Transverse colon (tissue), 4 donors: ENCODE measurements at regions not wholly inside any gene's neighbourhood (a gene's known extent, or its start where the extent isn't known, plus 50 kb on each side); places are given as distances from the start of the nearest gene placed in this dataset.
A peak's percentile ranks its signal among the peaks of the same experiment; 100 is the strongest.

Experiments
- DNase-seq: peaks from one replicate; pipeline ENCODE4 v3.0.0-alpha.2; 2019
- H3K27ac ChIP-seq, 4 donors: fragments of 200-600 bp; sonication (generic); 2 replicates each; pipeline ENCODE4 v1.5.1; 2016 to 2018; ENCODE audit warnings: inconsistent platforms in 4 of 4
- H3K27me3 ChIP-seq: fragments of 200-600 bp; sonication (generic); 2 replicates; pipeline ENCODE4 v1.5.1; 2017; ENCODE audit warnings: inconsistent platforms
- H3K36me3 ChIP-seq, 4 donors: fragments of 200-600 bp; sonication (generic); 2 replicates each; pipeline ENCODE4 v1.5.1; 2017 to 2019; ENCODE audit warnings: inconsistent platforms in 4 of 4
- H3K4me1 ChIP-seq, 4 donors: fragments of 200-600 bp; sonication (generic); 2 replicates each; pipeline ENCODE4 v1.5.1; 2017 to 2020; ENCODE audit warnings: inconsistent platforms in 4 of 4
- H3K4me3 ChIP-seq, 4 donors: fragments of 200-600 bp; sonication (generic); 1 replicate in 1 of 4; 2 replicates in 3 of 4; pipeline versions ENCODE4 v1.5.1 to v1.6.1; 2017 to 2019; ENCODE audit warnings: inconsistent platforms in 4 of 4
- H3K9me3 ChIP-seq, 2 donors: fragments of 200-600 bp; sonication (generic); 2 replicates each; pipeline ENCODE4 v1.5.1; 2017 to 2019; ENCODE audit warnings: inconsistent platforms in 2 of 2
- CTCF ChIP-seq, 5 experiments: fragments of 200-600 bp in 3 of 5; fragments of 450-650 bp in 2 of 5; sonication (generic) in 3 of 5; IDR thresholded peaks; 1 replicate in 2 of 5; 2 replicates in 3 of 5; pipeline ENCODE4 v1.5.1; 2016 to 2017; ENCODE audit warnings: antibody characterized with exemption in 5 of 5, inconsistent platforms in 3 of 5, mild to moderate bottlenecking in 2 of 5, moderate library complexity in 1 of 5
- EP300 ChIP-seq: sonication (generic); formaldehyde crosslinking; IDR thresholded peaks from one replicate; pipeline ENCODE4 v1.6.1; 2017; ENCODE audit warnings: antibody characterized with exemption, low read depth
- POLR2A ChIP-seq: fragments of 450-650 bp; IDR thresholded peaks from one replicate; pipeline ENCODE4 v1.6.1; 2016; ENCODE audit warnings: antibody characterized with exemption, mild to moderate bottlenecking, moderate library complexity
- POLR2AphosphoS5 ChIP-seq, 3 donors: sonication (generic); formaldehyde crosslinking; IDR thresholded peaks; one replicate each; pipeline ENCODE4 v1.6.1; 2016; ENCODE audit warnings: antibody characterized with exemption in 3 of 3
- WGBS, 2 donors: methylation state at CpG; one replicate each; pipeline ENCODE4 v1.1.5; 2018; ENCODE audit warnings: low coverage in 1 of 2; 5-methylcytosine and 5-hydroxymethylcytosine counted together
- in situ Hi-C, 4 donors: fragments of 200-750 bp; cut with MboI; loops; one replicate each; pipeline versions ENCODE4 v1.15.0 to v1.15.1; 2017; ENCODE audit warnings: low sequenced_read_pairs in 3 of 4, low pct_ligation_motif_present in 1 of 4, low pct_unique_long_range_greater_than_20kb in 1 of 4
- intact Hi-C: fragments of 100-400 bp; cut with DNase I; formaldehyde crosslinking; loops from one replicate; pipeline ENCODE4 v1.15.1; 2023; ENCODE audit warnings: low total_unique reads

- in situ Hi-C loops (no loop called here), intact Hi-C loops (no loop called here)
- Histone ChIP-seq H3K4me3 (no peak overlapping the region), H3K9me3 (no peaks in the 10 kb centered on the region), H3K27ac (no peak overlapping the region), H3K4me1 (peaks cover 0 to 34% (median 7%) of the 10 kb centered on the region in 4 donors), H3K36me3 (no peaks in the 10 kb centered on the region), H3K27me3 (no peaks in the 10 kb centered on the region)
- no peak for DNase-seq
- WGBS, 2 donors = 81 to 83% methylated on average over 1 of the region's 1 CpG
- TF ChIP-seq CTCF (IDR thresholded peaks at IDR 0.05) (no peak), POLR2A (no peak), EP300 (no peak), POLR2AphosphoS5 (IDR thresholded peaks at IDR 0.05) (no peak)
Measured at GRCh38 chr13:33448889-33449288, 163.3 kb upstream of the STARD13 start.

GRCh38 chr13:33450956-33451709, 165.6 kb upstream of the STARD13 start:
- 54 to 60% methylated on average over 6 of the region's 6 CpGs for WGBS, 2 donors
- in situ Hi-C loops = no loop called here
- no peak for DNase-seq
- intact Hi-C loops = no loop called here
- peaks cover 0 to 27% (median 7%) of the 10 kb centered on the region in 4 donors for H3K4me1 ChIP-seq
- H3K4me3 ChIP-seq = no peak overlapping the region
- no peaks in the 10 kb centered on the region for H3K36me3 ChIP-seq
- H3K9me3 ChIP-seq = no peaks in the 10 kb centered on the region
- TF ChIP-seq CTCF (IDR thresholded peaks at IDR 0.05) (no peak), EP300 (no peak), POLR2AphosphoS5 (IDR thresholded peaks at IDR 0.05) (no peak), POLR2A (no peak)
- H3K27me3 ChIP-seq = no peaks in the 10 kb centered on the region
- peak overlapping the region in 1 of 4 donors; percentile 72 for H3K27ac ChIP-seq

- no peaks in the 10 kb centered on the region for H3K9me3 ChIP-seq
- H3K27me3 ChIP-seq = no peaks in the 10 kb centered on the region
- no peak for TF ChIP-seq POLR2A
- no peak for TF ChIP-seq CTCF (IDR thresholded peaks at IDR 0.05)
- peak in 2 of 3 donors; percentile 51 to 70 for TF ChIP-seq POLR2AphosphoS5 (IDR thresholded peaks at IDR 0.05)
- TF ChIP-seq EP300 = no peak
- DNase-seq = no peak
- H3K36me3 ChIP-seq = no peaks in the 10 kb centered on the region
- H3K4me3 ChIP-seq = no peak overlapping the region
- peak overlapping the region in 3 of 4 donors; percentile 5 to 72 (median 66) for H3K27ac ChIP-seq
- in situ Hi-C loops (no loop called here), intact Hi-C loops (no loop called here)
- H3K4me1 ChIP-seq = peaks cover 0 to 16% (median 4%) of the 10 kb centered on the region in 4 donors
- 60 to 80% methylated on average over 1 to 2 of the region's 2 CpGs for WGBS, 2 donors
Measured at GRCh38 chr13:33452873-33453517, 167.4 kb upstream of the STARD13 start.

- peak overlapping the region in 3 of 4 donors; percentile 5 to 72 (median 66) for H3K27ac ChIP-seq
- H3K4me1 ChIP-seq = peaks cover 0 to 16% (median 4%) of the 10 kb centered on the region in 4 donors
- no peak for TF ChIP-seq POLR2A
- TF ChIP-seq EP300 = no peak
- no peaks in the 10 kb centered on the region for H3K27me3 ChIP-seq
- intact Hi-C loops = no loop called here
- whole genome bisulfite sequencing, 2 donors = 77% methylated on average over 2 of the region's 2 CpGs; no CpG with 5 or more reads in 1 of the 2 donors
- no peak overlapping the region for H3K4me3 ChIP-seq
- no peak for DNase-seq
- H3K36me3 ChIP-seq = no peaks in the 10 kb centered on the region
- peaks cover 0 to under 1% of the 10 kb centered on the region in 2 donors for H3K9me3 ChIP-seq
- in situ Hi-C loops = no loop called here
Measured at GRCh38 chr13:33453936-33454335, 168.4 kb upstream of the STARD13 start.
